ENCODE measurements at regions not wholly inside any gene's neighbourhood (a gene's known extent, or its start where the extent isn't known, plus 50 kb on each side); places are given as distances from the start of the nearest gene placed in this dataset.

DNA sequence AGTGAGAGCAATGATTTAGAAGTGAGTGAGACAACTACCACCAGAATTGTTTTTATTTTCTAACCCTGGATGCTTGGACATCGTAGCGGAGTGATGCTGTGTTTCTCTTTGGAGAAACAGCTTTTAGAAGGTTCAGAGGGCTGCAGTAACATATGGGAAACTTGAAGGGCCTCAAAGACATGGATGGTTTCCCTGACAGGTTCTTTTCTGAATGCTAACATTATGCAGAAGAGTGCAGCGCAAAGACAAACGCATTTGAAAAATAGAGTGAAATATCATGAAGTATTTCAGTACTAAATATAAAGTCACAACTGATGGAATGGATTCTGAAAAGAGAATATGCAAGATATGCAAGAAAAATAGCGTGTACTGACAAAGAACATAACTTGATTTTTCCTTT lies 385.1 kb upstream of the DSEL start:
- no peak for TF ChIP-seq RAD21 (IDR thresholded peaks at IDR 0.05; ENCODE audit: low read depth)
- TF ChIP-seq YY1 (IDR thresholded peaks at IDR 0.05; ENCODE audit: low read depth): no peak
- TF ChIP-seq, protein P1, sequence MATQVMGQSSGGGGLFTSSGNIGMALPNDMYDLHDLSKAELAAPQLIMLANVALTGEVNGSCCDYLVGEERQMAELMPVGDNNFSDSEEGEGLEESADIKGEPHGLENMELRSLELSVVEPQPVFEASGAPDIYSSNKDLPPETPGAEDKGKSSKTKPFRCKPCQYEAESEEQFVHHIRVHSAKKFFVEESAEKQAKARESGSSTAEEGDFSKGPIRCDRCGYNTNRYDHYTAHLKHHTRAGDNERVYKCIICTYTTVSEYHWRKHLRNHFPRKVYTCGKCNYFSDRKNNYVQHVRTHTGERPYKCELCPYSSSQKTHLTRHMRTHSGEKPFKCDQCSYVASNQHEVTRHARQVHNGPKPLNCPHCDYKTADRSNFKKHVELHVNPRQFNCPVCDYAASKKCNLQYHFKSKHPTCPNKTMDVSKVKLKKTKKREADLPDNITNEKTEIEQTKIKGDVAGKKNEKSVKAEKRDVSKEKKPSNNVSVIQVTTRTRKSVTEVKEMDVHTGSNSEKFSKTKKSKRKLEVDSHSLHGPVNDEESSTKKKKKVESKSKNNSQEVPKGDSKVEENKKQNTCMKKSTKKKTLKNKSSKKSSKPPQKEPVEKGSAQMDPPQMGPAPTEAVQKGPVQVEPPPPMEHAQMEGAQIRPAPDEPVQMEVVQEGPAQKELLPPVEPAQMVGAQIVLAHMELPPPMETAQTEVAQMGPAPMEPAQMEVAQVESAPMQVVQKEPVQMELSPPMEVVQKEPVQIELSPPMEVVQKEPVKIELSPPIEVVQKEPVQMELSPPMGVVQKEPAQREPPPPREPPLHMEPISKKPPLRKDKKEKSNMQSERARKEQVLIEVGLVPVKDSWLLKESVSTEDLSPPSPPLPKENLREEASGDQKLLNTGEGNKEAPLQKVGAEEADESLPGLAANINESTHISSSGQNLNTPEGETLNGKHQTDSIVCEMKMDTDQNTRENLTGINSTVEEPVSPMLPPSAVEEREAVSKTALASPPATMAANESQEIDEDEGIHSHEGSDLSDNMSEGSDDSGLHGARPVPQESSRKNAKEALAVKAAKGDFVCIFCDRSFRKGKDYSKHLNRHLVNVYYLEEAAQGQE (IDR thresholded peaks at IDR 0.05; ENCODE audit: low read depth): no peak
- TF ChIP-seq EP300 (IDR thresholded peaks at IDR 0.05; ENCODE audit: borderline replicate concordance): no peak
- TF ChIP-seq TCF12 (IDR thresholded peaks at IDR 0.05; ENCODE audit: low read depth): no peak

Measured in Ishikawa (cell line).